ENCODE measurements at regions not wholly inside any gene's neighbourhood (a gene's known extent, or its start where the extent isn't known, plus 50 kb on each side); places are given as distances from the start of the nearest gene placed in this dataset.

DNA sequence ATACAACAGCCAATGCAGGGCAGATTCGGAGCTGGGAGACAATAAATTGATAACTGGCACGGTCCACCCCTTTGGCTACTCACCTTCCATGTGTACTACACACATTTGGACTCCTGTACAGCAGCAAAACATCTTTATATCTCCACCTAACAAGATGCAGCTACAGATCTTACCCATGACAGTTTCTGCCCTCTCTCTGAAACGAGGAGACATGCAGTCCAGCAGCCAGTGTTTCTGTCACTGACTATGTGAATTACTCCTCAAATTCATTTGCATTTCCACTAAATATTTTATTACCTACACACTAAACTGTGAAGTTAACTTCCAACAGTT, 58.7 kb upstream of the BEGAIN start:
- Histone ChIP-seq H3K9me3 (no peaks in the 10 kb centered on the region), H3K4me3 (no peak overlapping the region), H3K27ac (no peak overlapping the region), H3K27me3 (peaks cover 0 to 8% (median 0%) of the 10 kb centered on the region in 3 donors), H3K36me3 (no peaks in the 10 kb centered on the region), H3K4me1 (peaks cover 0 to 24% (median 6%) of the 10 kb centered on the region in 4 donors)
- 34 to 54% (median 44%) methylated on average over 3 of the region's 3 CpGs for WGBS, 5 donors
- intact Hi-C loops (cut with DNase I; ENCODE audit: low total_unique reads): loop anchor here (10.0 kb wide), 2 partner anchors 201 to 261 kb away; no protein-coding TSS in a partner anchor
- TF ChIP-seq EP300 (IDR thresholded peaks at IDR 0.05) (no peak), POLR2AphosphoS5 (IDR thresholded peaks at IDR 0.05) (no peak), POLR2A (IDR thresholded peaks at IDR 0.05) (no peak)
- TF ChIP-seq, protein P1, sequence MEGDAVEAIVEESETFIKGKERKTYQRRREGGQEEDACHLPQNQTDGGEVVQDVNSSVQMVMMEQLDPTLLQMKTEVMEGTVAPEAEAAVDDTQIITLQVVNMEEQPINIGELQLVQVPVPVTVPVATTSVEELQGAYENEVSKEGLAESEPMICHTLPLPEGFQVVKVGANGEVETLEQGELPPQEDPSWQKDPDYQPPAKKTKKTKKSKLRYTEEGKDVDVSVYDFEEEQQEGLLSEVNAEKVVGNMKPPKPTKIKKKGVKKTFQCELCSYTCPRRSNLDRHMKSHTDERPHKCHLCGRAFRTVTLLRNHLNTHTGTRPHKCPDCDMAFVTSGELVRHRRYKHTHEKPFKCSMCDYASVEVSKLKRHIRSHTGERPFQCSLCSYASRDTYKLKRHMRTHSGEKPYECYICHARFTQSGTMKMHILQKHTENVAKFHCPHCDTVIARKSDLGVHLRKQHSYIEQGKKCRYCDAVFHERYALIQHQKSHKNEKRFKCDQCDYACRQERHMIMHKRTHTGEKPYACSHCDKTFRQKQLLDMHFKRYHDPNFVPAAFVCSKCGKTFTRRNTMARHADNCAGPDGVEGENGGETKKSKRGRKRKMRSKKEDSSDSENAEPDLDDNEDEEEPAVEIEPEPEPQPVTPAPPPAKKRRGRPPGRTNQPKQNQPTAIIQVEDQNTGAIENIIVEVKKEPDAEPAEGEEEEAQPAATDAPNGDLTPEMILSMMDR (IDR thresholded peaks at IDR 0.05): no peak
- no peak for DNase-seq

DNA sequence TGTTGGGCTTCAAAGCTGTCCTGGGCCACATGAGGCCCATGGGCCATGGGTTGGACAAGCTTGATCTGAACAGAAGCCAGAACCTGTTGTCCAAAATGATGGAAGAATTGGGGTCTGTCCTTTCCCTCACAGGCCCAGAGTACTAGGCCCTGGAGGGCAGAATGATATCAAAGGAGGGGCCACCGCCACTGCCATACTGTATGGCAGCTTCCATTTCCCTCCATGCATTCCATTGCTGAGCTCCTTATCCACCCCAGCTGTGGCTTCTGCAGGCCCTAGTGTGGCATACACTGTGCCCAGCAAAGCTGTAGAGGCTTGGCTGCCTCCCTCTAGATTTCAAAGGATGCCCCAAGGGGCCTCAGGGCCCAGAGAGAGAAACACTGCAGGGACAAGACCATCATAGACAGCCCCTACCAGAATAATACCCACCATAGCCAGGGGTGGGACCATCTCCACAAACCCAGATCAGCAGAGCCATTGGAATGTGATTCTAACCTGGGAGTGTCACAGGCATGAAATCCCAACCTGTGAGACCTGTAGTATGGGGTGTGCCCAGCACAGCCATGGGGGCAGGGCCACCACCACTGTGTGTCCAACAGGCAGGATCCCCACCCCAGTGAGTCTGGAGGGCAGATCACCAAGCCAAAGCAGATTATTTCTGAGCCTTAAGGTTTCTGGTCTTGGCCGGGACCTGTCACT, 61.4 kb upstream of the BEGAIN start:
- DNase-seq: no peak
- no peaks in the 10 kb centered on the region for H3K9me3 ChIP-seq
- no peak overlapping the region for H3K27ac ChIP-seq
- WGBS, 5 donors: 89 to 94% (median 92%) methylated on average over 2 of the region's 2 CpGs
- TF ChIP-seq, protein P1 (IDR thresholded peaks at IDR 0.05): no peak
- TF ChIP-seq EP300 (IDR thresholded peaks at IDR 0.05) (no peak), POLR2A (IDR thresholded peaks at IDR 0.05) (no peak), POLR2AphosphoS5 (IDR thresholded peaks at IDR 0.05) (no peak)
- intact Hi-C loops (cut with DNase I; ENCODE audit: low total_unique reads): loop anchor here (10.0 kb wide), 2 partner anchors 204 to 264 kb away; no protein-coding TSS in a partner anchor
- H3K4me1 ChIP-seq: peaks cover 0 to 26% (median 6%) of the 10 kb centered on the region in 4 donors
- H3K27me3 ChIP-seq: peaks cover 0 to 9% (median 0%) of the 10 kb centered on the region in 3 donors
- no peak overlapping the region for H3K4me3 ChIP-seq
- H3K36me3 ChIP-seq: no peaks in the 10 kb centered on the region

DNA sequence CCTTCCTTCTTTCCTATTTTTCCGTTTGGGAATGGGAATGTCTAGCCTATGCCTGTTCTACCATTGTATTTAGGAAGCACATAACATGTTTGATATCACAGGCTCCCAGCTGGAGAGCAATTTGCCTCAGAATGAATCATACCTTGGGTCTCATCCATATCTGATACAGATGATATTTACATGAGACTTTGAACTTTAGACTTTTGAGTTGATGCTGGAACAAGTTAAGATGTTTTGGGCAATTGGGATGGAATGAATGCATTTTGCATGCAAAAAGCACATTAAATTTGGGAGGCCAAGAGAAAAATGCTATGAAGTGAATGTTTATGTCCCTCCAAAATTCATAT, 61.9 kb upstream of the BEGAIN start:
- intact Hi-C loops (cut with DNase I; ENCODE audit: low total_unique reads): loop anchor here (10.0 kb wide), 2 partner anchors 204 to 264 kb away; no protein-coding TSS in a partner anchor
- DNase-seq: no peak
- Histone ChIP-seq H3K9me3 (no peaks in the 10 kb centered on the region), H3K27ac (no peak overlapping the region), H3K36me3 (no peaks in the 10 kb centered on the region), H3K4me3 (no peak overlapping the region), H3K27me3 (peaks cover 0 to 14% (median under 1%) of the 10 kb centered on the region in 3 donors), H3K4me1 (peaks cover under 1 to 26% (median 6%) of the 10 kb centered on the region in 4 donors)
- TF ChIP-seq POLR2AphosphoS5 (IDR thresholded peaks at IDR 0.05) (no peak), POLR2A (IDR thresholded peaks at IDR 0.05) (no peak), EP300 (IDR thresholded peaks at IDR 0.05) (no peak)
- TF ChIP-seq, protein P1 (IDR thresholded peaks at IDR 0.05): no peak
- 13 to 34% (median 29%) methylated on average over 1 of the region's 1 CpG for WGBS, 5 donors

DNA sequence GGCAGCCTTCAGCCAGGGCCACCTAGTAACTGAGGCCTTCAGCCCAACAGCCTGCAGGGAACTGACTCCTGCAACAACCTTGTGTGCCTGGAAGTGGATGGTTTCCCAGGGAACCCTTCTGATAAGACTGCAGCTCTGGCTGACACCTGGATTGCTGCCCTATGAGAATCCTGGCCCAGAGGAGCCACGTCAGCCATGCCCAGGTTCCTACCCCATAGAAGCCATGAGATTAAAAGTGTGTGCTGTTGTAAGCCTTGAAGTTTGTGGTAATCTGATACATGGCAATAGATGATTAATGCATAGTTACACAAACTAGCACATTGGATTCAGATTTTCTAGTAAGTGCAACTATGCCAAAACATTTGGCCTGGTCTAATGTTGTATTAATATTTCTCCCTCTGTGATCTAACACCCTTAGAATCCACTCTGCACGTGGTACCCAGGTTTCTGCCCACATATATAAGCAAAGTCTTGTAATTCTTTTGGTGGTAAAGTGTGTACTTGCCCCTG, 64.8 kb upstream of the BEGAIN start:
- peaks cover 6 to 21% (median 10%) of the 10 kb centered on the region in 4 donors for H3K4me1 ChIP-seq
- no peak for DNase-seq
- H3K36me3 ChIP-seq: no peaks in the 10 kb centered on the region
- H3K4me3 ChIP-seq: no peak overlapping the region
- no peak overlapping the region for H3K27ac ChIP-seq
- intact Hi-C loops (cut with DNase I; ENCODE audit: low total_unique reads): no loop called here
- 34 to 63% (median 42%) methylated on average over 2 of the region's 2 CpGs for WGBS, 5 donors
- TF ChIP-seq EP300 (IDR thresholded peaks at IDR 0.05): no peak
- TF ChIP-seq POLR2AphosphoS5 (IDR thresholded peaks at IDR 0.05): no peak
- no peak for TF ChIP-seq POLR2A (IDR thresholded peaks at IDR 0.05)
- TF ChIP-seq, protein P1 (IDR thresholded peaks at IDR 0.05): no peak
- peaks cover 4 to 33% (median 20%) of the 10 kb centered on the region in 3 donors for H3K27me3 ChIP-seq
- no peaks in the 10 kb centered on the region for H3K9me3 ChIP-seq

Data from stomach (tissue), 8 donors.